ENCODE measurements at regions not wholly inside any gene's neighbourhood (a gene's known extent, or its start where the extent isn't known, plus 50 kb on each side); places are given as distances from the start of the nearest gene placed in this dataset.

- DNase-seq = no peak
- WGBS, 5 donors = 72 to 85% (median 75%) methylated on average over 4 of the region's 4 CpGs
- H3K9me3 ChIP-seq = peaks cover 0 to 29% (median 1%) of the 10 kb centered on the region in 8 donors
- H3K27ac ChIP-seq = no peak overlapping the region
- H3K4me3 ChIP-seq = no peak overlapping the region
- H3K27me3 ChIP-seq (replicated peaks in 1 of 7) = peaks cover 0 to 5% (median 0%) of the 10 kb centered on the region in 7 donors
- no peaks in the 10 kb centered on the region for H3K36me3 ChIP-seq
- intact Hi-C loops (cut with DNase I; ENCODE audit: low total_unique reads) = no loop called here
- H3K4me1 ChIP-seq = no peaks in the 10 kb centered on the region
- TF ChIP-seq POLR2A (IDR thresholded peaks at IDR 0.05) (no peak), CTCF (IDR thresholded peaks at IDR 0.05 in 8 of 11, conservative IDR thresholded peaks at IDR 0.05 in 3 of 11) (no peak), POLR2AphosphoS5 (IDR thresholded peaks at IDR 0.05) (no peak)
These were observed 471.9 kb downstream of the BCOR start for GRCh38 chrX:39625810-39626209.

GRCh38 chrX:39626749-39627148 lies 471.0 kb downstream of the BCOR start:
- peaks cover 0 to 5% (median 0%) of the 10 kb centered on the region in 7 donors for H3K27me3 ChIP-seq (replicated peaks in 1 of 7)
- peaks cover 0 to 20% (median 1%) of the 10 kb centered on the region in 8 donors for H3K9me3 ChIP-seq
- no peak for TF ChIP-seq POLR2AphosphoS5 (IDR thresholded peaks at IDR 0.05)
- no peak for TF ChIP-seq POLR2A (IDR thresholded peaks at IDR 0.05)
- TF ChIP-seq CTCF (IDR thresholded peaks at IDR 0.05 in 8 of 11, conservative IDR thresholded peaks at IDR 0.05 in 3 of 11) = no peak
- no peaks in the 10 kb centered on the region for H3K36me3 ChIP-seq
- H3K4me3 ChIP-seq = no peak overlapping the region
- no peaks in the 10 kb centered on the region for H3K4me1 ChIP-seq
- no peak overlapping the region for H3K27ac ChIP-seq
- 52 to 65% (median 55%) methylated on average over 7 of the region's 7 CpGs for WGBS, 5 donors
- intact Hi-C loops (cut with DNase I; ENCODE audit: low total_unique reads) = no loop called here
- no peak for DNase-seq

- WGBS, 5 donors = 28 to 44% (median 37%) methylated on average over 5 of the region's 5 CpGs
- TF ChIP-seq POLR2A (IDR thresholded peaks at IDR 0.05) (no peak), CTCF (IDR thresholded peaks at IDR 0.05 in 8 of 11, conservative IDR thresholded peaks at IDR 0.05 in 3 of 11) (no peak), POLR2AphosphoS5 (IDR thresholded peaks at IDR 0.05) (no peak)
- Histone ChIP-seq H3K4me3 (no peak overlapping the region), H3K27ac (no peak overlapping the region), H3K9me3 (peaks cover 0 to 16% (median 1%) of the 10 kb centered on the region in 8 donors), H3K36me3 (no peaks in the 10 kb centered on the region), H3K4me1 (no peaks in the 10 kb centered on the region), H3K27me3 (replicated peaks in 1 of 7) (peaks cover 0 to 5% (median 0%) of the 10 kb centered on the region in 7 donors)
- DNase-seq = no peak
- intact Hi-C loops (cut with DNase I; ENCODE audit: low total_unique reads) = no loop called here
These were observed 470.5 kb downstream of the BCOR start for GRCh38 chrX:39627257-39627656.

GRCh38 chrX:39629001-39629400 lies 468.8 kb downstream of the BCOR start:
- H3K9me3 ChIP-seq = peaks cover 0 to 6% (median under 1%) of the 10 kb centered on the region in 8 donors
- WGBS, 5 donors = 73 to 100% (median 93%) methylated on average over 1 of the region's 1 CpG
- H3K36me3 ChIP-seq = no peaks in the 10 kb centered on the region
- H3K4me1 ChIP-seq = no peaks in the 10 kb centered on the region
- intact Hi-C loops (cut with DNase I; ENCODE audit: low total_unique reads) = no loop called here
- no peak overlapping the region for H3K4me3 ChIP-seq
- TF ChIP-seq POLR2A (IDR thresholded peaks at IDR 0.05) = no peak
- TF ChIP-seq CTCF (IDR thresholded peaks at IDR 0.05 in 8 of 11, conservative IDR thresholded peaks at IDR 0.05 in 3 of 11) = no peak
- TF ChIP-seq POLR2AphosphoS5 (IDR thresholded peaks at IDR 0.05) = no peak
- DNase-seq = no peak
- peaks cover 0 to 5% (median 0%) of the 10 kb centered on the region in 7 donors for H3K27me3 ChIP-seq (replicated peaks in 1 of 7)
- no peak overlapping the region for H3K27ac ChIP-seq

Data from spleen (tissue), 11 donors.